Natural killer cell treated with Interleukin-12 subunit alpha and Interleukin-12 subunit beta and Interleukin-15 and Interleukin-18, amount 100 ng/mL, for 72 hours (primary cell): ENCODE measurements at regions not wholly inside any gene's neighbourhood (a gene's known extent, or its start where the extent isn't known, plus 50 kb on each side); places are given as distances from the start of the nearest gene placed in this dataset.

Experiments used
- ATAC-seq, 2 donors: fragments of 150-1000 bp; cut with Tn5 transposase in 1 of 2; sonication (Bioruptor Pico), chemical (Tn5 transposase) in 1 of 2; 2 replicates each; pipeline ENCODE4 v1.10.0; 2021
- DNase-seq: peaks from one replicate; pipeline ENCODE4 v3.0.0; 2022; ENCODE audit warnings: low spot score
- H3K27ac Mint-ChIP-seq, 2 donors: 1 replicate in 1 of 2; 2 replicates in 1 of 2; pipeline ENCODE4 v1.8.0; 2022; ENCODE audit warnings: mixed read lengths in 2 of 2, mild to moderate bottlenecking in 1 of 2, moderate library complexity in 1 of 2
- H3K27me3 Mint-ChIP-seq, 2 donors: 1 replicate in 1 of 2; 2 replicates in 1 of 2; pipeline ENCODE4 v1.8.0; 2022; ENCODE audit warnings: mixed read lengths in 2 of 2
- H3K36me3 Mint-ChIP-seq: one replicate; pipeline ENCODE4 v1.8.0; 2022; ENCODE audit warnings: mixed read lengths
- H3K4me1 Mint-ChIP-seq, 2 donors: 1 replicate in 1 of 2; 2 replicates in 1 of 2; pipeline ENCODE4 v1.8.0; 2022; ENCODE audit warnings: low read depth in 2 of 2, mixed read lengths in 2 of 2, mild to moderate bottlenecking in 1 of 2
- H3K4me3 Mint-ChIP-seq: one replicate; pipeline ENCODE4 v1.8.0; 2022; ENCODE audit warnings: mixed read lengths
- H3K9me3 Mint-ChIP-seq: 2 replicates; pipeline ENCODE4 v1.8.0; 2022; ENCODE audit warnings: mixed read lengths

GRCh38 chr4:41385481-41385880, 128.8 kb downstream of the UCHL1 start:
- DNase-seq = no peak
- Mint-ChIP-seq H3K27ac (no peak overlapping the region), H3K27me3 (peaks cover 0 to 2% of the 10 kb centered on the region in 2 donors), H3K4me1 (no peaks in the 10 kb centered on the region), H3K9me3 (peaks cover 6% of the 10 kb centered on the region), H3K4me3 (no peak overlapping the region), H3K36me3 (no peaks in the 10 kb centered on the region)
- no peak for ATAC-seq

GRCh38 chr4:41388080-41388479, 131.4 kb downstream of the UCHL1 start:
- Mint-ChIP-seq H3K36me3 (no peaks in the 10 kb centered on the region), H3K4me3 (no peak overlapping the region), H3K27me3 (peaks cover 0 to 2% of the 10 kb centered on the region in 2 donors), H3K9me3 (peaks cover 6% of the 10 kb centered on the region), H3K27ac (no peak overlapping the region), H3K4me1 (no peaks in the 10 kb centered on the region)
- ATAC-seq (no peak), DNase-seq (no peak)

GRCh38 chr4:41389356-41389755, 132.6 kb downstream of the UCHL1 start:
- Mint-ChIP-seq H3K4me1 (no peaks in the 10 kb centered on the region), H3K36me3 (no peaks in the 10 kb centered on the region), H3K9me3 (peaks cover 3% of the 10 kb centered on the region), H3K27me3 (no peaks in the 10 kb centered on the region), H3K27ac (no peak overlapping the region), H3K4me3 (no peak overlapping the region)
- no peak for ATAC-seq
- no peak for DNase-seq

- ATAC-seq (no peak), DNase-seq (no peak)
- Mint-ChIP-seq H3K27me3 (no peaks in the 10 kb centered on the region), H3K27ac (no peak overlapping the region), H3K4me3 (no peak overlapping the region), H3K4me1 (no peaks in the 10 kb centered on the region), H3K9me3 (peaks cover 3% of the 10 kb centered on the region), H3K36me3 (no peaks in the 10 kb centered on the region)
These were observed 133.9 kb downstream of the UCHL1 start for GRCh38 chr4:41390661-41391060.

- Mint-ChIP-seq H3K27me3 (no peaks in the 10 kb centered on the region), H3K27ac (no peak overlapping the region), H3K4me3 (no peak overlapping the region), H3K9me3 (peaks cover 3% of the 10 kb centered on the region), H3K4me1 (no peaks in the 10 kb centered on the region), H3K36me3 (no peaks in the 10 kb centered on the region)
- ATAC-seq = no peak
- DNase-seq = no peak
These were observed 134.5 kb downstream of the UCHL1 start for GRCh38 chr4:41391271-41391670.

- H3K27ac Mint-ChIP-seq = no peak overlapping the region
These were observed 137.8 kb downstream of the UCHL1 start for GRCh38 chr4:41394481-41394894.

GRCh38 chr4:41396214-41396613, 139.5 kb downstream of the UCHL1 start:
- Mint-ChIP-seq H3K27me3 (no peaks in the 10 kb centered on the region), H3K9me3 (peaks cover 4% of the 10 kb centered on the region), H3K4me3 (no peak overlapping the region), H3K36me3 (no peaks in the 10 kb centered on the region), H3K4me1 (no peaks in the 10 kb centered on the region), H3K27ac (no peak overlapping the region)
- ATAC-seq (no peak), DNase-seq (no peak)

More at GRCh38 chr4:41394481-41394894, 137.8 kb downstream of the UCHL1 start:
- Mint-ChIP-seq H3K27me3 (no peaks in the 10 kb centered on the region), H3K9me3 (peaks cover 4% of the 10 kb centered on the region), H3K36me3 (no peaks in the 10 kb centered on the region), H3K4me3 (no peak overlapping the region), H3K4me1 (no peaks in the 10 kb centered on the region)
- DNase-seq (no peak), ATAC-seq (no peak)

- Mint-ChIP-seq H3K4me3 (no peak overlapping the region), H3K9me3 (peaks cover 4% of the 10 kb centered on the region), H3K27me3 (no peaks in the 10 kb centered on the region), H3K27ac (no peak overlapping the region), H3K4me1 (no peaks in the 10 kb centered on the region), H3K36me3 (no peaks in the 10 kb centered on the region)
- DNase-seq (no peak), ATAC-seq (no peak)
These were observed 140.1 kb downstream of the UCHL1 start for GRCh38 chr4:41396869-41397268.

- no peaks in the 10 kb centered on the region for H3K36me3 Mint-ChIP-seq
- H3K27me3 Mint-ChIP-seq = no peaks in the 10 kb centered on the region
- no peak overlapping the region for H3K27ac Mint-ChIP-seq
- ATAC-seq = no peak
- H3K9me3 Mint-ChIP-seq = peaks cover 7% of the 10 kb centered on the region
- no peak overlapping the region for H3K4me3 Mint-ChIP-seq
- DNase-seq = no peak
- H3K4me1 Mint-ChIP-seq = no peaks in the 10 kb centered on the region
These were observed 138.7 kb upstream of the LIMCH1 start for GRCh38 chr4:41399231-41399630.

GRCh38 chr4:41400296-41400695, 137.7 kb upstream of the LIMCH1 start:
- Mint-ChIP-seq H3K9me3 (peaks cover 7% of the 10 kb centered on the region), H3K4me3 (no peak overlapping the region), H3K4me1 (no peaks in the 10 kb centered on the region), H3K27me3 (no peaks in the 10 kb centered on the region), H3K27ac (no peak overlapping the region), H3K36me3 (no peaks in the 10 kb centered on the region)
- no peak for ATAC-seq
- DNase-seq = no peak

- Mint-ChIP-seq H3K36me3 (no peaks in the 10 kb centered on the region), H3K27me3 (no peaks in the 10 kb centered on the region)
These were observed 132.4 kb upstream of the LIMCH1 start for GRCh38 chr4:41405464-41406112.

GRCh38 chr4:41406113-41406516, 131.8 kb upstream of the LIMCH1 start:
- H3K4me1 Mint-ChIP-seq = no peaks in the 10 kb centered on the region
- DNase-seq (no peak), ATAC-seq (no peak)
- H3K27ac Mint-ChIP-seq = no peak overlapping the region
- no peaks in the 10 kb centered on the region for H3K27me3 Mint-ChIP-seq
- H3K9me3 Mint-ChIP-seq = peaks cover 6% of the 10 kb centered on the region
- no peak overlapping the region for H3K4me3 Mint-ChIP-seq
- H3K36me3 Mint-ChIP-seq = no peaks in the 10 kb centered on the region

More at GRCh38 chr4:41405464-41406112, 132.4 kb upstream of the LIMCH1 start:
- peaks cover 3% of the 10 kb centered on the region for H3K9me3 Mint-ChIP-seq
- H3K27ac Mint-ChIP-seq = no peak overlapping the region
- no peaks in the 10 kb centered on the region for H3K4me1 Mint-ChIP-seq
- ATAC-seq = no peak
- H3K4me3 Mint-ChIP-seq = no peak overlapping the region
- no peak for DNase-seq

GRCh38 chr4:41408150-41408549, 129.8 kb upstream of the LIMCH1 start:
- Mint-ChIP-seq H3K4me3 (no peak overlapping the region), H3K27me3 (no peaks in the 10 kb centered on the region), H3K4me1 (no peaks in the 10 kb centered on the region), H3K27ac (no peak overlapping the region), H3K36me3 (no peaks in the 10 kb centered on the region), H3K9me3 (peaks cover 6% of the 10 kb centered on the region)
- no peak for ATAC-seq
- no peak for DNase-seq

- DNase-seq (no peak), ATAC-seq (no peak)
- Mint-ChIP-seq H3K27ac (no peak overlapping the region), H3K9me3 (peaks cover 5% of the 10 kb centered on the region), H3K27me3 (no peaks in the 10 kb centered on the region), H3K4me1 (peaks cover 0 to 2% of the 10 kb centered on the region in 2 donors), H3K36me3 (no peaks in the 10 kb centered on the region), H3K4me3 (no peak overlapping the region)
These were observed 128.9 kb upstream of the LIMCH1 start for GRCh38 chr4:41408859-41409593.

- no peak for ATAC-seq
- Mint-ChIP-seq H3K36me3 (no peaks in the 10 kb centered on the region), H3K27ac (no peak overlapping the region), H3K27me3 (no peaks in the 10 kb centered on the region), H3K4me3 (no peak overlapping the region), H3K4me1 (peaks cover 0 to 2% of the 10 kb centered on the region in 2 donors), H3K9me3 (peaks cover 3% of the 10 kb centered on the region)
- DNase-seq = no peak
These were observed 128.4 kb upstream of the LIMCH1 start for GRCh38 chr4:41409594-41409895.
